Ishikawa (cell line): ENCODE measurements at regions not wholly inside any gene's neighbourhood (a gene's known extent, or its start where the extent isn't known, plus 50 kb on each side); places are given as distances from the start of the nearest gene placed in this dataset.

Source experiments
- NFIC ChIP-seq: IDR thresholded peaks from 2 replicates; pipeline ENCODE4 v1.6.1; 2012
- REST ChIP-seq: IDR thresholded peaks from 2 replicates; pipeline ENCODE4 v1.6.1; 2012; ENCODE audit warnings: low read depth, mild to moderate bottlenecking
- TAF1 ChIP-seq: IDR thresholded peaks from 2 replicates; pipeline ENCODE4 v1.6.1; 2012; ENCODE audit warnings: low read depth, mild to moderate bottlenecking
- TEAD4 ChIP-seq: IDR thresholded peaks from 2 replicates; pipeline ENCODE4 v1.6.1; 2012

- TF ChIP-seq TEAD4 (no peak), REST (no peak), NFIC (no peak), TAF1 (no peak)
These were observed 87.4 kb upstream of the GK2 start for GRCh38 chr4:79495447-79495846.
